HAP-1 (cell line): ENCODE measurements at regions not wholly inside any gene's neighbourhood (a gene's known extent, or its start where the extent isn't known, plus 50 kb on each side); places are given as distances from the start of the nearest gene placed in this dataset.
"Not testable (repeated sequence)": the region's sequence is repeated elsewhere in the genome, so short reads cannot be mapped to it uniquely, and the experiment has no call there.

Source experiments
- DNase-seq, 2 experiments: peaks; one replicate each; pipeline ENCODE4 v3.0.0-alpha.2; 2016 to 2020; ENCODE audit warnings: low spot score in 2 of 2
- H3K27me3 ChIP-seq: fragments of 250-450 bp; sonication (Bioruptor Pico); 2 replicates; pipeline ENCODE4 v1.5.1; 2020; ENCODE audit warnings: low read depth, mild to moderate bottlenecking, moderate library complexity
- H3K36me3 ChIP-seq: fragments of 250-450 bp; sonication (Bioruptor Pico); replicated peaks from 2 replicates; pipeline ENCODE4 v1.5.1; 2020; ENCODE audit warnings: mild to moderate bottlenecking
- H3K4me1 ChIP-seq: fragments of 250-450 bp; sonication (Bioruptor Pico); 2 replicates; pipeline ENCODE4 v1.5.1; 2020; ENCODE audit warnings: mild to moderate bottlenecking
- H3K4me3 ChIP-seq: fragments of 250-450 bp; sonication (Bioruptor Pico); 2 replicates; pipeline ENCODE4 v1.5.1; 2020; ENCODE audit warnings: mild to moderate bottlenecking, moderate library complexity
- H3K9me3 ChIP-seq: fragments of 250-450 bp; sonication (Bioruptor Pico); 2 replicates; pipeline ENCODE4 v1.5.1; 2020; ENCODE audit warnings: mild to moderate bottlenecking, moderate library complexity
- in situ Hi-C: fragments of 300-500 bp; cut with MboI; formaldehyde crosslinking; loops from 3 replicates; pipeline ENCODE4 v1.14.3; 2020; ENCODE audit warnings: low sequenced_read_pairs, inconsistent platforms, mixed read lengths

- Histone ChIP-seq H3K36me3 (no peaks in the 10 kb centered on the region), H3K9me3 (no peaks in the 10 kb centered on the region), H3K27me3 (peaks cover 2% of the 10 kb centered on the region; the same call in 1 of the 2 replicates), H3K4me1 (no peaks in the 10 kb centered on the region; the same call in 1 of the 2 replicates), H3K4me3 (no peak overlapping the region)
- in situ Hi-C loops = no loop called here
- no peak for DNase-seq
Observed at GRCh38 chr6:97462031-97462430, 179.0 kb upstream of the MMS22L start.

- DNase-seq = no peak
- H3K4me3 ChIP-seq = no peak overlapping the region
- in situ Hi-C loops = no loop called here
- H3K4me1 ChIP-seq = no peaks in the 10 kb centered on the region; the same call in 1 of the 2 replicates
- H3K9me3 ChIP-seq = no peaks in the 10 kb centered on the region
- H3K27me3 ChIP-seq = peaks cover 2% of the 10 kb centered on the region; the same call in 1 of the 2 replicates
- no peaks in the 10 kb centered on the region for H3K36me3 ChIP-seq
Observed at GRCh38 chr6:97462938-97463598, 180.1 kb upstream of the MMS22L start.

GRCh38 chr6:97465877-97466561 is 183.0 kb upstream of the MMS22L start:
- DNase-seq = peak; percentile 10 to 12
- H3K9me3 ChIP-seq = no peaks in the 10 kb centered on the region
- H3K4me1 ChIP-seq = no peaks in the 10 kb centered on the region; the same call in 1 of the 2 replicates
- H3K27me3 ChIP-seq = peaks cover 2% of the 10 kb centered on the region; the same call in 1 of the 2 replicates
- H3K36me3 ChIP-seq = no peaks in the 10 kb centered on the region
- H3K4me3 ChIP-seq = no peak overlapping the region
- in situ Hi-C loops = no loop called here

- Histone ChIP-seq H3K27me3 (no peaks in the 10 kb centered on the region), H3K9me3 (no peaks in the 10 kb centered on the region), H3K36me3 (no peaks in the 10 kb centered on the region), H3K4me1 (no peaks in the 10 kb centered on the region; the same call in 1 of the 2 replicates), H3K4me3 (no peak overlapping the region)
- DNase-seq = no peak
- in situ Hi-C loops = no loop called here
Observed at GRCh38 chr6:97468981-97469380, 186.0 kb upstream of the MMS22L start.

- no peak overlapping the region for H3K4me3 ChIP-seq
- in situ Hi-C loops = no loop called here
- no peak for DNase-seq
- no peaks in the 10 kb centered on the region for H3K27me3 ChIP-seq
- H3K4me1 ChIP-seq = no peaks in the 10 kb centered on the region; the same call in 1 of the 2 replicates
- no peaks in the 10 kb centered on the region for H3K9me3 ChIP-seq
- no peaks in the 10 kb centered on the region for H3K36me3 ChIP-seq
Observed at GRCh38 chr6:97469451-97469850, 186.4 kb upstream of the MMS22L start.

GRCh38 chr6:97470322-97470721 is 187.3 kb upstream of the MMS22L start:
- Histone ChIP-seq H3K4me1 (no peaks in the 10 kb centered on the region; the same call in 1 of the 2 replicates), H3K9me3 (no peaks in the 10 kb centered on the region), H3K4me3 (no peak overlapping the region), H3K36me3 (no peaks in the 10 kb centered on the region), H3K27me3 (no peaks in the 10 kb centered on the region)
- in situ Hi-C loops = no loop called here
- no peak for DNase-seq

GRCh38 chr6:97473979-97474378 is 191.0 kb upstream of the MMS22L start:
- Histone ChIP-seq H3K27me3 (no peaks in the 10 kb centered on the region), H3K36me3 (no peaks in the 10 kb centered on the region), H3K9me3 (no peaks in the 10 kb centered on the region), H3K4me3 (no peak overlapping the region), H3K4me1 (no peaks in the 10 kb centered on the region)
- no peak for DNase-seq
- in situ Hi-C loops = no loop called here

GRCh38 chr6:97497713-97498331 is 214.8 kb upstream of the MMS22L start:
- DNase-seq = peak; percentile 77 to 83
- in situ Hi-C loops = no loop called here

GRCh38 chr6:97501853-97502252 is 218.8 kb upstream of the MMS22L start:
- Histone ChIP-seq H3K36me3 (no peaks in the 10 kb centered on the region), H3K27me3 (no peaks in the 10 kb centered on the region), H3K4me3 (no peak overlapping the region), H3K9me3 (no peaks in the 10 kb centered on the region), H3K4me1 (peaks cover 10% of the 10 kb centered on the region)
- DNase-seq = no peak
- in situ Hi-C loops = no loop called here

More at GRCh38 chr6:97497713-97498331, 214.8 kb upstream of the MMS22L start:
- no peaks in the 10 kb centered on the region for H3K9me3 ChIP-seq
- peaks cover 5% of the 10 kb centered on the region for H3K4me1 ChIP-seq
- H3K4me3 ChIP-seq = no peak overlapping the region
- no peaks in the 10 kb centered on the region for H3K27me3 ChIP-seq
- no peaks in the 10 kb centered on the region for H3K36me3 ChIP-seq

- Histone ChIP-seq H3K4me3 (no peak overlapping the region), H3K9me3 (no peaks in the 10 kb centered on the region), H3K36me3 (no peaks in the 10 kb centered on the region), H3K4me1 (peaks cover 5% of the 10 kb centered on the region; the same call in 1 of the 2 replicates), H3K27me3 (no peaks in the 10 kb centered on the region)
- no peak for DNase-seq
- in situ Hi-C loops = no loop called here
Observed at GRCh38 chr6:97508646-97509045, 225.6 kb upstream of the MMS22L start.

GRCh38 chr6:97513260-97513659 is 230.2 kb upstream of the MMS22L start:
- H3K36me3 ChIP-seq, DNase-seq, H3K4me3 ChIP-seq, H3K4me1 ChIP-seq, H3K9me3 ChIP-seq, H3K27me3 ChIP-seq, in situ Hi-C loops: not testable (repeated sequence)

GRCh38 chr6:97524811-97525210 is 241.8 kb upstream of the MMS22L start:
- Histone ChIP-seq H3K27me3 (no peaks in the 10 kb centered on the region), H3K9me3 (no peaks in the 10 kb centered on the region), H3K4me1 (no peaks in the 10 kb centered on the region), H3K4me3 (no peak overlapping the region), H3K36me3 (no peaks in the 10 kb centered on the region)
- DNase-seq = peak in 1 of 2 experiments; percentile 7
- in situ Hi-C loops = no loop called here

GRCh38 chr6:97535800-97536199 is 252.8 kb upstream of the MMS22L start:
- in situ Hi-C loops = no loop called here
- DNase-seq = no peak

GRCh38 chr6:97548354-97548753 is 265.3 kb upstream of the MMS22L start:
- no peak overlapping the region for H3K4me3 ChIP-seq
- in situ Hi-C loops = no loop called here

More at GRCh38 chr6:97535800-97536199, 252.8 kb upstream of the MMS22L start:
- Histone ChIP-seq H3K4me3 (no peak overlapping the region), H3K27me3 (no peaks in the 10 kb centered on the region), H3K4me1 (no peaks in the 10 kb centered on the region), H3K9me3 (no peaks in the 10 kb centered on the region), H3K36me3 (no peaks in the 10 kb centered on the region)

More at GRCh38 chr6:97548354-97548753, 265.3 kb upstream of the MMS22L start:
- DNase-seq = no peak
- Histone ChIP-seq H3K27me3 (no peaks in the 10 kb centered on the region), H3K36me3 (no peaks in the 10 kb centered on the region), H3K9me3 (no peaks in the 10 kb centered on the region), H3K4me1 (no peaks in the 10 kb centered on the region)
